GM18907 (cell line): ENCODE measurements at regions not wholly inside any gene's neighbourhood (a gene's known extent, or its start where the extent isn't known, plus 50 kb on each side); places are given as distances from the start of the nearest gene placed in this dataset.

Experiments used
- ATAC-seq: cut with Tn5 transposase; IDR thresholded peaks from one replicate; pipeline ENCODE4 v1.9.1; 2021; ENCODE audit warnings: mild to moderate bottlenecking, moderate library complexity; ENCODE audit not compliant: unreplicated experiment

DNA sequence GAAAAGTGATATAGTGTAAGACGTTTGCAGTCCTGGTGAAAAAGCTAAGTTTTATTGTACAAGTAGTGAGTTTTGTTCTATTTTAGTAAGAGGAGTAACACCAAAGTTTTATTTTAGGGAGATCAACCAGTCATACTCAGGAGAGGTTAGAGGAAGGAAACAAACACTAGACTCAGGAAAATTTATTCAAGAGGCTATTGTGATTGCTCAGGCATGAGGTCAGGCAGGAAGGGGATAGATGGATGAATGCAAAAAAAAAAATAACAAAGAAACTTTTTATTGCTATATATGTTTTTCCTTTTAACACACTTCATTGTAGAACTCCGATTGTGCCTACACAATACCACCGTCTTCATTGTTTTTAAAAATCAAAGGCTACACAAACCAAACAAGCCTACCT is 189.0 kb downstream of the LYPLAL1 start:
- no peak for ATAC-seq

DNA sequence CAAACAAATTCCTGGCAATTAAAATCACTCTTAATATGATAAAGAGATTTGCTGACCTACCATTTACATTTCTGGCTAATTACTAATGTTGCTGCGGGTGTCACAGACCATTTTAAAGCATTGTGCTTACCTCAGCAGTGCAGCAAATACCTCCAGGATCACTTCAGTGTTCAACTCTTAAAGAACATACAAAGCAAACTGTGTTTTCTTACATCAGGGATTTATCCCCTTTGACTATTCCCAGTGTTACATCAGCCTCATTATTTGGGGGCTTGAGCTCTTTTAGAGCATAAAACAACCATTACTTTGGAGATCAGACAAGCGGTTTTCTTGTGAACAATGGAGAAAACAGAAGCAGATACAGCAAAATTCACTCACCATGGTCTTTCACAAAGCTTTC is 185.4 kb downstream of the LYPLAL1 start:
- ATAC-seq = no peak

DNA sequence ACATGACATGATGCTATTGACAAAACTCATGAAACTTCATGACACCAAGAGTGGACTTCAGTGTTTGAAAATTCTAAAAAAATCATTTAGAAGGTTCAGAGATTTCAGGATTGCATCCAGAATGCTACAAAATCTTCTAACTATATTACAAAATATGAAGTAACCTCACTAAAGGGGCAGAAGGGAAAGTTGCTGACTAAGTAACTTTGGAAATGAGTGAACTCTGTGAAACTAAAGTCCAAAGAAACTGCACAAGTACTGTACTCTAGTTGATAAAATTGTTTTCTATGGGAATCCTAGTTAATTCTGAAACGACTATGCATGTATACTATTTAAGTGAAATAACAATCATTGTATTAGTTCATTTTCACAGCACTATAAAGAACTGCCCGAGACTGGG is 184.4 kb downstream of the LYPLAL1 start:
- ATAC-seq = no peak

DNA sequence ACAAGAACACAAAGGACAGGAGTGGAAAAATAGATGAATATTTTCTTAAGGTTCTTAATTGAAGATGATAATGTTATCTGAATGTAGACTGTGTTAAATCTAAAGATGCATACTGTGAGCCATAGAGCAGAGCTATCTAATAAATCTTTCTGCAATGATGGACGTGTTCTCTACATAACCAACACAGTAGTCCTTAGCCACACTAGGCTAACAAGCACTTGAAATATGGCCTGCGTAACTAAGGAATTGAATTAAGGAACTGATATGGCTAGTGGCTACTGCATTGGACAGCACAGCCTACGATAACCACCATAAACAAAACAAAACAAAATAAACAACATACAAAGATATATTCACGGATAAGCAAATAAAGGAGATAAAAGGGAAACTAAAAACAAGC is 181.3 kb downstream of the LYPLAL1 start:
- no peak for ATAC-seq

DNA sequence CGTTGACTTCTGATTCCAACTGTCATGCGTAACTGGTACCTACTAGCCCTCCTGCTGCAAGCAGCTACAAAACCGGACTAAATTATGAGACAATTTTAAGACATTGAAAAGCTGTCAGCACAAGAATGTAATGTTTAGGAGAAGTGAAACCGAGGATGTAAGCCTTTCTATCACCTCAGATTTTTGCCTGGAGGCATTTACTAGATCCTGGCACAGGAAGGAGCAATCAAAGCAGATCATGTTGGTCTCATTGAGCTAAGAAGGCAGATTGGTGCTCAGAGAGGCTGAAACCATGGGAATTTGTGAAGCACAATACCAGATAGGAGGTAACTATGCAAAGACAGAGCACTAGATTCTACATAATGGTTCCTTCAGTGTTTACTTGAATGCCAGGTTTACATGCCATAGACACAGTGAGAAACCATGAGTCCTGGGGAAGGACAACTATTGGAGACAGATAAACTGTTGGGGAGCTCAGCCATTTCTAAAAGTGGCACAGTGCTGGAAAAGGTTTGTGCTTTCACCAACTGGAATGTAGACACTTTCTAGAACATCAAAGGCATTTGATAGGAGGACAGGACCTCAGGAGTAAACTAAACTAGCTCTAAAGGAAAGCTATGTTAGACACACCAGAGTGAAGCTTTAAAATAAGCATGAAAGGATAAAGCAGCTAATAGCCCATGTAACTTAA is 179.4 kb downstream of the LYPLAL1 start:
- no peak for ATAC-seq

DNA sequence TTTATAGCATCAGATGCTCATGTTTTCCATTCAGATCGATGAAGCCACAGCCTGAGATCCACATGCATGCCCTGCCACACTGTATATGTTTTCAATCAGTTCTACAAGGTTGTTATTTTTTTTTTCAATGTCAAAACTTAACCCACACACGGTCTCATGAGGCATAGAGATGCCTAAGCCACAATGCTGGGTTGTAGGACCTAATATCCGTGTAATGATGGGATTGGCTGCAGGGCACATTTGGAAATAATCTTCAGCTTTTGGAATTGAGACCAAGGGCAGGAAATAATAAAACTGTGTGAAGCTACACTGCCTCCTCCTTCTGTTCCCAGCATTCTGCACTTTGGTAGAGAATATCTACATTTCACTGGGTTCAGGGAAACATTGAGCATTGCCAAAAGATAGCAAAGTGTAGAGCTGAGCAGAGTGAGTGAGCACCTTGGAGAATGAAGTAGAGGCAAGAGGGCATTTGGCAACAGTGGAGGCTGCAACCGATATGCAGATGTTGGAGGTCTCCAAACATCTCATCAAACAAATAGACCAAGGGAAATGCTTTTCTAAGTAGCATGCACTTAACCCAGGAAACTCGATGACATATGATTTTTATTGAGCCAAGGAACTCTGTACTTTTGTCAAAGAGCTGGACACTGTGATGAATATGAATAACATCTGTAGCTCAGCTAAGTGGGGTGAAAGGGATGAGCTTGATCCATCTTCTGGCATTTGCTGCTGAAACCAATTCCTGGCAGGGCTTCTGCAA is 176.7 kb downstream of the LYPLAL1 start:
- no peak for ATAC-seq

DNA sequence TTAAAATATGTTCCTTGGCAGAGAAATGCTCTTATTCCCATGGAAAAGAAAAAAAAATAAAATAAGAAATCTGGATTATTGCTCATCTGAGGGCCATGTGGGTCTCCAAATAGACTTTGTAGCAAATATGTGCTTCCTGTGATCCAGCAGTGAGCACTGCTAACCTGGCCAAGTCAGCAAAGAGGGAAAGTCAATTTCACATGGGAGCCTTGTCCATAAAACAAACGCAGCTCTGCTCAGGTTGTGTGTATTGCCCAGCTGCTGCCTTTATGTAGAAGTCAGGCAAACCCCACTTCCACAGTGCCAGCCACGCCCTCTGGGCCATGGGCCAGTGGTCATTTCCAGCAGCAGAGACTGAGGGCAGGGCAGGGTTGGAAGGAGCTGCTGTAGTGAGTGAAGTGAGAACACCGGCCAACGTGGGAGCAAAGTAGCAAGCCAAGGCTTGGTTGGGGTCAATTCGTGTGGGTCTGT is 174.3 kb downstream of the LYPLAL1 start:
- no peak for ATAC-seq

DNA sequence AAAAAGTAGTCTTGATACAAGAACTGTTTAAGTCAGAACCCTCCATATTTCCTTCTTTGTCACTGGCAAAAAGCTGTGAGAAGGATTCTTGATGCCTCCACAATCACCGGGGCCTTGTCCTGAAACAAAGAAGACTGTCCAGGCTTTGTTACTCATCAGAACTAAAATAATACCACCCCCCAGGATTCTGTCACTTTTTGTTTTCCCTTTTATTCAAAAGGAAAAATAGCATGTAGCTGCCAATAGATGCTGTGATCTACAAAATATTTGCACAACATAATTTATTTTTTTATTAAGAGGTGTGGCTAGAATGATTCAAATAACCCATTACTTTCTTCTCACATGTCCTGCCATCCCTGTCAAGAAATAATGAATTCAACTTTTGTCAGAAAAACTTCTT is 173.7 kb downstream of the LYPLAL1 start:
- ATAC-seq = no peak

DNA sequence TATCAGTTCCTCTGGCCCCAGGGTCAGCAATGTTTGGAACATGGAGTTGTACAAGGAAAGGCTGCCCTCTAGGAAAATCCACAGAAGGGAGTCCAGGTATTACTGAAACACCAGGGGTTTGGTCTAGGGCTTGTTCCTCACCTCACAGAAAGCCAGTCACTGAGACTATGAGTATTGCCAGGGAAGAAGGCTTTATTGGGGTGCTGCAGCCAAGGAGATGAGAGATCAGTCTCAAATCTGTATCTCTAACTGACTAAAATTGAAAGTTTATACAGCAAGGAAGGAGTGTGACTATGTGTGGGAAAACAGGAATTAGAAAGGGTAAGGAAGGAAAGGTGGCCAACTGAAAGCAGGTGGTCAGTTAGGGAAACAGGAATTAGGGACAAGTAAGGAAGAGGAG is 172.3 kb downstream of the LYPLAL1 start:
- ATAC-seq = no peak

DNA sequence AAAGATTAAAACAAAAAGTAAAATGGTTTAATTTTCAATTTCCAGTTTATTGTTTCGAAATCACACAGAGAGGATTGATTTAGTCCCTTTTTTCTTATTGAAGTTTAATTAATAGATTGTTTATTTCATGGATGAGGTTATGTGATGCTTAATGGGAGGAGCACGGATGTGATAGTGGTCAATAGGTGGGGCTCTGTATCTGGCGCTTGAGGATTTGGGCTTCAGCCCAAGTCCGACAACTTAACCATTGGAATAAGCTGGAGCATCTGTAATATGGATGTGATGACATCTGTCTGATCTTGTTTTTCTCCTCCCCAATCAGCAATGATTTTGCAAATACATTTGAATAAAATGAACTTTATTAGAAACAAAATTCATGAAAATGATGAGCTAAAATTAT is 169.2 kb downstream of the LYPLAL1 start:
- no peak for ATAC-seq

DNA sequence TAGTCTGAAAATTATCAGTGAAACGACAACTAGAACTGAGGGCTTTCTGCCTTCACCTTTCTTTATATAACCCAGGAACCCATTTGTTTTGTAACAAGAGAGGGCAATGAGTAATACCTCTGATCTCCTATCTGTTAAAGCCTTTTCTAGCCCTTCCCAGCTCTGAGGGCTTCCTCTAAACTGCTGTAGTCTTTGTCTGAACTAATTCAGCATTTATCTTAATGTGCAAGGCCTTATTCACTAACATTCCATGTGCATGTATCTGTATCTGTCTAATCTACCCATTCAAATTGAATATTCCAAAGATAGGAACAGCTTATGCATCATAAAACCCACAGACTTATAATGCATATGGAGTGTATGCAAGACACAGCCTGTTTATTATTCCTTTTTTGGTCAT is 167.1 kb downstream of the LYPLAL1 start:
- ATAC-seq = no peak

DNA sequence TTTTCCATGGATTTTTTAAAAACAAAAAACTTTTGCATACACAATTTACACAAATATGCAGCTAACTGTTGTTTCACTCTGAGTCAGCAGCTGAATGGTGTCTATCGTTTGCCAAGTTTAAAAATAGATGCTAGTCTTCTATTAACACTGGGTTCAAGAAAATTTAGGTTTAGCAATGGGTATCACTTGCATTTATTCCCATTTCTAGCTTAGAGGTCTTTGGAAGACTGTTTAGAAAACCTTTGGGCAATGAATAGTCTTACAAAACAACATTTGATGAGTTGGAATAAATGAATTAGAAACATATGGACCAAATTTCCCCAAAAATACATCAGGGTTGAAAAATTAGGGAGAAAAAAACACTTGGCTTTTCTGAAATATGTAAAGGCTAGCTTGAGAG is 165.8 kb downstream of the LYPLAL1 start:
- ATAC-seq = no peak

DNA sequence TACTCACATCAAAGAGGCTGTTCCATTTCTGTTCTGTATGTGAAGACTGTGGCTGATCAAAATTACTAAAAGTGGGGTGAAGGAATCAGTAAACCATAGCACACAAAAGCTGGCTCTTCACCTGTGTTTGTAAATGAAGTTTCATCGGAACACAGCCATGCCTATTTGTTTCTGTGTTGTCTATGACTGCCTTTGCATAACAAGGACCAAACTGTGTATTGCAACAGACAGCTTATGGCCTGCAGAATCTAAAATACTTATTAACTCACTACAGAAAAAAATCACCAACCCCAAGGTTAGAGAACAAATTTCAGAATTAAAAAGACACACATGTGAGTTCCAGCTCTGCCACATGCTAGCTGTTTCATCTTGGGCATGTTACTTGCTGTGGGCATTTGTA is 163.9 kb downstream of the LYPLAL1 start:
- no peak for ATAC-seq

DNA sequence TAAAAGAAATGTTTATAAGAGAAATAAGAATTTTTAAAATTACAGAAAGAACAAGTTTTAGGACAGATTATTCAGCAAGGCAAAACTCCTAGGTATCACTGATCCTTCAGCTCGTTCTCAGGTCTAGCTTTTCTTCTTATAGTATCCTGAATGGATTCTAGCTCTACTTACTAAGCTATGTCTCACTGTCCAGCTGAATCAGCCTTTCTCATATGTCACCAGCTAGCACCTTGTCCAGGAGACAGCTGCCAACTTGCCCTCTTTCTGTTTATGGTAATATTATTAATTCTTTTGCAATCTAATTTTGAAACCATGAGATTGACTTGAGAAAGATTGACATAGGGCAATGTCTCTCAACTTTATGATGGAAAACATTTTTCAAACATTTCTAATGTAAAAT is 159.9 kb downstream of the LYPLAL1 start:
- no peak for ATAC-seq

DNA sequence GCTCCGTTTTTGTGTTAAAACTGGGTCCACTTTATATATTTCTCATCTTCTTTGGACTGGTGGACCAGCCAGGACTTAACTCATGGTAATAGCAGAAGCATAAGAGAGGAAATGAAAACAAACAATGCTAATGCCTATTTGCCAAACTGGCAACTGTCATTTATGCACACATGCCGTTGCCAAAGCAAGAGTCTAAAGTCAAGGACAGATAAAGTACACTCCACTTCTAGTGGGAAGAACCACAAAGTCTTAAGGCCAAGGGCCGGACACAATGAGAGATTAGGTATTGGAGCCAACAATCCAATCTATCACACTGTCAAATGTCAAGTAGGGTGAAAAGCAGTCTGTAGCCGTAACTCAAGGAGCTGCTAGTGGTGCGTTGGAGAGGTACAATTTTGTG is 157.7 kb downstream of the LYPLAL1 start:
- ATAC-seq = no peak

DNA sequence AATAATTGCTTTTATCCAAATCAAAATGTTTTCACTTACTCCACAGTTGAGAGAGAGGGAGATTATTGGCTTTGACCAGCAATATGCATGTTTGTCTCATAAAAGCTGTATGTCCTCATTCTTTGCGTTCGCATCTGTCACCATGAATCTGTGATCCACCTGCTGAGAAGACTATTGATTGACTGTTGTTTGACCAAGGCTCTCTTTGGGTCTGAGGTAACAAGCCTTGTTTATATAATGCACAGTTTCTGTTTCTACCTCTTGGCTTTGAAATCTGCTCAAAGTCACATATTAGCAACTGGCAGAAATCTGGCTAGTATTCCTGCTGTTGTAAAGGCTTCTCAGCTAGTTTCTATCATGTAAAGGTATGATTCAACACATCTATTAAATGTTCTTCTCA is 157.0 kb downstream of the LYPLAL1 start:
- no peak for ATAC-seq

DNA sequence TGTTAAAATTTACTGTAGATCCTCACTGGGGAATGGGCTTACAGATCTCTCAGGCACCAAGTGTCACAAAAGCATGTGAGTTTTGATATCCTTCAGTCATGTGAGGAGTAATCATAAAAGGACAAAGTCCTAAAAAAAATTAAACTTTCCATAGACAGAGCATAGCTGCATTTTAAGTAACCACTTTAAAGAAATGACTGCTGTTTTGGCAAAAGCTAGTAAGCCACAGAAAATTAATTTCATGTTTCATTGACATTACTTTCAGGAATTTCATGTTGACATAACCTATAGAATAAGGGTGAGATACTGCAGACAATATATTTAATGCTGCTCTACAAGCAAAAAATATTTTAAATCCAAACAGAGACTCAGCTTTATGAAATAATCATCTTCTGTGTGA is 156.3 kb downstream of the LYPLAL1 start:
- no peak for ATAC-seq

DNA sequence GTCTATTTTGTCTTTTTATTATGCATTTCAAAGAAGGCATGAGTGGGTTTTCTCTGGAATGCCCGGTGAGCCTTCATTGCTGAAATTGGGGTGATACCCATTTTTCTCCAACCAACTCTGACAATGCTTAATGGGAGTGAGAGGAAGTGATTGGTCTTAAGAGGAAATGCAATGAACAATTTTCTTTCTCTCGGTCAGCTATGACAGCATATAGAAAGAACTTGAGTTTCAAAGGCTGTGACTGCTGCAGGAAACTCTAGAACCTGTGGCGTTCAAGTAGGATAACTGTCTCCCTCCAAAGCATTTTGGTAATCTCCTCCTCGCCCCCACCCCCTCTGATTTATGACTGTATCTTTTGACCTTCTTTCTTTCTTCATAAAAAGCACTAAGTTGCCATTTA is 155.9 kb downstream of the LYPLAL1 start:
- ATAC-seq = no peak

DNA sequence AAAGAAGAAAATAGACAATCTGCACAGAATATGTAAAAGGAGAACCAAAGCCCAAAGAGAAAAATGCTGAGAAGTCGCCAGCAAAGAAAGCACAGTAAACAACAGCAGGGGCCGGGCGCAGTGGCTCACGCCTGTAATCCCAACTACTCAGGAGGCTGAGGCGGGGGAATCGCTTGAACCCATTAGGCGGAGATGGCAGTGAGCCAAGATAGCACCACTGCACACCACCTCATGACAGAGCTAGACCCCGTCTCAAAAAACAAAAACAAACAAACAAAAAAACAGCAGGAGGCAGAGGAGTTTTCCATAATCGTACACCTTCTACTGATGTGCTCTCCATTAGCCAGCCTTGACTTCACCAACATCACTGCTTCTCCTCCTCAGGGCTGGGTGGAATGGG is 153.2 kb downstream of the LYPLAL1 start:
- no peak for ATAC-seq

DNA sequence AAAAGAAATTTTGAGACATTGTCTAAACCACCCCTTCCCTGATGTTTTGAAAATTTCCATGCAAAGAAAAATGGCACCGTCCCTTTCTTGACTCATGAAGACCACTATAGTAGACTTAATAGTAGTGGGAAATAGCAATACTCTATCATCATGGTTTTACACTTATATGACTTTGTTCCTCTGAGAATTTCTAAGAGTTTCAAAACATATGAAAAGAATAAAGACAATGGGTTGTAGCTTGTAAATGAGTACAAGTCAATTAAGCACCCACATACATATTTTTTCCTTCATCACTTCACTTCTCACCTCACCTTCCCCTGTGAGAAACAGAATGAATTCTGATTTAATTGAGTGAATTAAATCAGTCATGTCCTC is 151.7 kb downstream of the LYPLAL1 start:
- ATAC-seq = no peak

DNA sequence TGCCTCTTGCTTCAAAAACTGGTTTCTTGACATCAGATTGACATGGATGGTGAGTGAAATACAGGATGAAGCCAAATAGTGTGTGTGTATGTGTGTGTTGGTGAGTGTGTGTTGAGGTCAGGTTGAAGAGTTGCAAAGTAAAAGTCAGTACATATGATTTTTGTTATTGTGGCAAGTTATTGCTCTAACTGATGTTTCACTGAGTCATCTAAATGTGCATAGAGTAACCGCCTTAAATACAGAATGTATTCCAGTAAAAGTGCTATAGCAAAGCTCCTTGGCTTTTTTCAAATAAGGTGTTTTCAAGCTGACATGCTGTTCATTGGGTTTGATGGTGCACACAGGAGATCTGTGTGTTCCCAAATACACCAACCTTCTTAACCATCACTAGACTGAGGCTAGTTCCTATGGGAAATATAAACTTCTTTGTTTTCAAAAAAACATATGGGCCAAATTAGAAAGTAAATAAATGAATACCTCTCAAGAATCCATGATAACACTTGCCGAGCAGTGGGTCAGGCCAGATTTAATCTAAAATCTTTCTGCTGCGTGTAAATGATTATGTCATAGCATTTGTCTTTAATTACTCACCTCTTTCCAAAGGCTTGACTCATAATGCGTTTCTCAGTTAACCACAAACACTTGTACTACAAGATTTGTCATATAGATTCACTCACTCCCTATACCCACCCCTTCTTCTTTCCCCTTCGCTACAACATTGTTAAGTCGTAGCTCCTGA is 151.1 kb downstream of the LYPLAL1 start:
- peak; percentile 63 for ATAC-seq

DNA sequence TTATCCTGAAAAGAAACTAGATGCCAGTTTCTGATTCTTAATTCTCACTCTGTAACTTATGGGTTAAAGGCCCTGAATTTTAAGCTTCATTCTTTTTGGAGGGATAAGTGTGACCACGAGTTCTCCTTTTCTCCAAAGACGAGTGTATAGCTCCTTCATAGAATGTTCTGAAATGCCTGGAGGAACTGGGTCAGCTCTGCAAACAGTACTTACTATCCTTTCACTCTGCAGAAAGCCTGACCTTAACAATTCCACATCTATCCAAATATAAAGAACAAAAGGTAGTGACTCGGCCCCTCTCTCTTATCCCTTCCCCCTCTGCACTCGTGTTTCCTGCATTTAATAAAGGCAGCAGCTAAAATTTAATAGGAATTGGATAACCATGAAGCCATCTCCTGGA is 150.5 kb downstream of the LYPLAL1 start:
- no peak for ATAC-seq
